Iris pigment epithelial cell (primary cell): ENCODE measurements at regions not wholly inside any gene's neighbourhood (a gene's known extent, or its start where the extent isn't known, plus 50 kb on each side); places are given as distances from the start of the nearest gene placed in this dataset.
A peak's percentile ranks its signal among the peaks of the same experiment; 100 is the strongest.
"Not testable (repeated sequence)": the region's sequence is repeated elsewhere in the genome, so short reads cannot be mapped to it uniquely, and the experiment has no call there.

Source experiments
- DNase-seq: peaks from one replicate; pipeline ENCODE4 v3.0.0-alpha.2; 2011; ENCODE audit warnings: low read depth

DNA sequence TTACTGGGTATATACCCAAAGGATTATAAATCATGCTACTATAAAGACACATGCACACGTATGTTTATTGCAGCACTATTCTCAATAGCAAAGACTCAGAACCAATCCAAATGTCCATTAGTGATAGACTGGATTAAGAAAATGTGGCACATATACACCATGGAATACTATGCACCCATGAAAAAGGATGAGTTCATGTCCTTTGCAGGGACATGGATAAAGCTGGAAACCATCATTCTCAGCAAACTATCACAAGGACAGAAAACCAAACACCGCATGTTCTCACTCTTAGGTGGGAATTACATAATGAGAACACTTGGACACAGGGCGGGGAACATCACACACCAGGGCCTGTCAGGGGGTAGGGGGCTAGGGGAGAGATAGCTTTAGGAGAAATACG is 186.1 kb upstream of the FTMT start:
- not testable (repeated sequence) for DNase-seq

- DNase-seq, result no peak
Observed at GRCh38 chr5:121667292-121667691, 184.4 kb upstream of the FTMT start.

- peak; percentile 62 for DNase-seq
Observed at GRCh38 chr5:121668635-121669034, 183.0 kb upstream of the FTMT start.

- DNase-seq, result no peak
Observed at GRCh38 chr5:121671624-121672023, 180.1 kb upstream of the FTMT start.

GRCh38 chr5:121675924-121676323 is 175.8 kb upstream of the FTMT start:
- DNase-seq, result no peak

- DNase-seq, result peak; percentile 23
Observed at GRCh38 chr5:121681229-121681855, 170.3 kb upstream of the FTMT start.

GRCh38 chr5:121688126-121688525 is 163.6 kb upstream of the FTMT start:
- DNase-seq, result no peak

- DNase-seq, result no peak
Observed at GRCh38 chr5:121688781-121689180, 162.9 kb upstream of the FTMT start.

DNA sequence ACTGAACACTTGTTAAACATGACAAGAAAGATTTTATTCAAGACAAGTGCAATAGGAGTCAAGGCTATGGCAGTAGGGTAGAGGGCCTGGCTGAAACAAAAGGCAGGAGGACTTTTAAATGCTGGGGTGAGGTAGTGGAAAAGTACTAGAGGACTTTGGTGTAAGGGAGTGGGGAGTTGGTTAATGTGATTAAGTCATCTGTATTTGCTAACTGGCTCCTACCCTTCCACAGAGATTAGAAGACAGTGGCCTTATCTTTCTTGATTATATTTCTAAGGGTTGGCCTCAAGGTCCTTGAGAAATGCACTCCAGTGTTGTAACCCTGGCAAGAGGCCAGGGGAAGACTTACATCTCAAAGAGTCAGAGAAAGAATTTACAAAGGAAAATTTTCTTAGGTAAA is 160.2 kb upstream of the FTMT start:
- peak; percentile 58 for DNase-seq

GRCh38 chr5:121692158-121692557 is 159.5 kb upstream of the FTMT start:
- no peak for DNase-seq

- peak; percentile 4 for DNase-seq
Observed at GRCh38 chr5:121693864-121694263, 157.8 kb upstream of the FTMT start.

DNA sequence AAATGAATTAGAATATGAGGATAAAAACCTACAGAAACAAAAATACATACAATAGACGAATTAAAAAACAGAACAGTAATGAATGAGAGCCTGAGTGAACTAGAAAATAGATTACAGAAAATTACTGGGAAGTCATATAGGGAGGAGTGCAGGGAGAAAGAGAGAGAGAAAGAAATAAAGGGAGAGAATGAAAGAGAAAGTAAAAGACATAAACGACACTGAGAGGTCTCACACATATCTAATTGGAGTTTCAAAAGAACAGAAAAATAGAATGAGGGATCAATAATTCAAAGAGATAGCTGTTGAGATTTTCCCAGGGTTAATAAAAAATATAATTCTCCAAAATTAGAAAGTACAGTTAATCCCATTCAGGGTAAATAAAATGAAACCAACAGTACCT is 156.4 kb upstream of the FTMT start:
- DNase-seq, result no peak

DNA sequence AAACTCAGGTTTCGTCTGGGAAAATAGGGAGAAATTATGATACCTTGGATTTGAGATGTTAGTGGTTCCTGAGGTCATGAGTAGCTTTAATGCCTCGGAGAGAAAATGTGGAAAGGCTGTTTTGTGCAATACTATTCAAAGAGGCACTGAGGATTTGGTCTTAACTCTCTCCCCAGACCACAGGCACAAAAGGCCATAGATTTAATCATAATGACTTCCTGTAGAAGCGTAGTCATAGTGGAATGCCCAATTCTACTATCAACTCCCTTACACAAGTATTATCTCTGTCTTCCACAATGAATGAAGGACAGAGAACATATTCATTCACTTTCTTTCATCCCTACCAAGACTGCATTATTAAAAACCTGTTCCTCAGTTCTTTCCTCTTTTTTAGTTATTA is 153.0 kb upstream of the FTMT start:
- no peak for DNase-seq

- no peak for DNase-seq
Observed at GRCh38 chr5:121701731-121702130, 150.0 kb upstream of the FTMT start.

DNA sequence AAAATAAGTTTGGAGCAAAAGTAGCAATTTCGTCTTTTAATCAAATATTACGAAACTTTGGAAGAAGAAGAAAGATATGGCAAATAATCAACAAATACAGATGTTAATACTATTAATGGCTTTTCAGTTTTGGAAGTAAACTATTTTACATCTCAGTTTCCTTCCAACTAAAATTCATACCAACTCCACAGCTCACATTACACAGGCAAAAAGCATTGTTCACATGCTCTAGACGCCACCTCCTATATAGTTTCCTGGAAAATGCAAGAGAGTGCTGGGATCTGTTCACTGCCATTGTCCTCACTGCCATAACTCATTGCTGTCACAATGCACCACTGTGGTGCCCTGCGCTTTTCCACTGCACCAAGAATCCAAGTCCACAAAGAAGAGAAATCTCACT is 149.0 kb upstream of the FTMT start:
- DNase-seq, result no peak

DNA sequence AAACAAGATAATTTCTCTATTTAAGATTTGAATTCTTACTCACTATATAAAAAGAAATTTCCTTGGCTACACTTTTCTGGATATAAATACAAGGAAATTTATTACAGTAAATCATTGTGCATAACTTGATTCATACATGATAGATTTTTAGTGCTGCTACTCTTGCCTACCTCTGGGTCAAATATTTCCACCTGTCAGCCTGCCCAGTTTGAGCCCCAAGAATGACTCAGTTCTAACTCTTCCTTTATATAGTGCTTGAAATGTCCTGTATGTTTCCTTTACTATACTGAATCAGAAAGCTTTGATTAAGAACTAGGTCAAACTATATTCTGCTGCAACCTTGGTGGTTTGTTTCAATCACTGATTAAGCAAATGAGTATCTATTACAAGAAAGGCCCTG is 147.4 kb upstream of the FTMT start:
- no peak for DNase-seq

DNA sequence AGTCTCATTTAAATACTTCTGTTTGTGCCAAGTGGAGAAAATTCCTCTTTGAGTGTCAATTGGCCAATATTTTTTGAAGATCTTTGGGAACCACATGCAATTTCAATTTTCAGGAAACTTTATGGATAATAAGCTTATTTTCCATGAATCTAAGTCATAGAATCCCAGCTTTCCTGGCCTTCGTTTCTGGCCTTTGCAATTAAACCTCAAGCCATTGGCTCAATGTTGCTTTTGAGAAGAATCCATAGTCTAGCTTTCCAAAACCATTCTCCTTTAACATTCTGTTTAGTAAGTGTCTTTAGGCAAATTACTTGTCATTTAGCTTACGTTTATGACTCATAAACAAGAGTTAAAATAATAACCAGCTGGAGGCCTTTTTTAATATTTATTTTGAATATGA is 145.0 kb upstream of the FTMT start:
- no peak for DNase-seq

DNA sequence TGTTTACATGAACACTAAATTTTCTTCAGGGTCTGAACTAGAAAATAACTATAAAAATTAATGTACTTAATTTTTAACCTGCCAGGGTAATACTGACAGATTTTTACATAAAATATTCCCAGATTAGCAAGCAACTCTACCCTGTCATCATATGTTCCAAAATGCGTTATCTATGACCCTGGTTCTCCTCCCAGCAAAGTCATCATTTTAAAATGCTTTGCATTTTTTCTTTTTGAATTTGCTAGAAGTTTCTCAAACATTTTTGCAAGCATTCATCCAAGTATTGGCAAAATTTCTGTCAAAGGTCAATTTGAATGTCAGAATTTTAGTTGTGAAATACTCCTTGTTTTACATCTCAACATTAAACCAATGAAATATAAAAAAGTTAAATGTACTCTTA is 144.5 kb upstream of the FTMT start:
- no peak for DNase-seq

DNA sequence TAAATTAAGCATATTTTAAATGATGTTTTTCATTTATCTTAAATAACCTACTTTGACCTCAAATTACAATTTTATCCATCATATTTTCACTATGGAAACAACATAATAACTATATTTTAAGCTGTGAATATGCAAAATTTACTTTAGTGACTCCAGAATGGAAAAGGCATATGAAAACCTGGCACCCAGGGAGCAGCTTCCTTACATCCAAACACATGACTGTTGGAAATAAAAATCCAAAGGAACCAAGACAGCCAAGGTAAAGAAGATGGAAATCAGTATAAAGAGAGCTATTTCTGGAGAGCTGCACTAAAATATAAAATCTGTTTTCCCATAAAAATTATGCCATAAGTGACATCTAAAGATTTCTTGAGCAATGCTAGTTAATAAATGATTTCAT is 140.3 kb upstream of the FTMT start:
- DNase-seq, result no peak

- DNase-seq, result no peak
Observed at GRCh38 chr5:121719255-121719654, 132.4 kb upstream of the FTMT start.

GRCh38 chr5:121725450-121725849 is 126.2 kb upstream of the FTMT start:
- peak; percentile 3 for DNase-seq

DNA sequence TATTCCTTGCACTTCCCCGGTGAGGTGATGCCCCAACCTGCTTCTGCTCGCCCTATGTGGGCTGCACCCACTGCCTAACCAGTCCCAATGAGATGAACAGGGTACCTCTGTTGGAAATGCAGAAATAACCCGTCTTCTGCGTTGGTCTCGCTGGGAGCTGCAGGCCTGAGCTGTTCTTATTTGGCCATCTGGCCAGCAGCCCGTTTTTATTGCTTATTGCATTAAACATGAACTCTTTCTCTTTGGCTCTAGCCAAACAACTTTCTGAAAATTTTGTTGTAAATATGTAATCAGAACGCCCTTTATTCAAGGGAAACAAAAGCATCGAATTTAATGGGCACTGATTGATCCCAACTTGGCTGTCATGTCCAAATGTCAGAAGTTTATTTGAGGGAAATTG is 124.7 kb upstream of the FTMT start:
- no peak for DNase-seq

GRCh38 chr5:121731377-121731776 is 120.3 kb upstream of the FTMT start:
- no peak for DNase-seq

- no peak for DNase-seq
Observed at GRCh38 chr5:121735618-121736017, 116.1 kb upstream of the FTMT start.

DNA sequence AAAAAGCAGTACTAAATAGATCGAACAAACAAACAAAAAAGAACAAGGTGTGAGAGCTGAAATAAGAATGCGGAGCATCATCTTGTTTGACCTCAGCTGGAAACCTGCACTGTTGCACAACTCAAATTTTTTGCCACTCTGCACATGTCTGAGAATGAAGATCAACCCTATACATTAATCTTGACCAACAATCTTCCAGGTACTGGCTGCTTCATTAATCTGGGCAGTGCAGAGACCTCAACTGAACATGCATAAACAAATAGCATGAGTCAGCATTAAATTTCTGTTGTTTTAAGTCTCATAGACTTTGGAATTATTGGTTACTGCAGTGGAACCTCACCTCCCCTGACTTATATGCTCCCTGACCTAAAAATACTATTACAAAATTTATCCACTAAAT is 114.6 kb upstream of the FTMT start:
- peak; percentile 0 for DNase-seq
